ENCODE measurements at regions not wholly inside any gene's neighbourhood (a gene's known extent, or its start where the extent isn't known, plus 50 kb on each side); places are given as distances from the start of the nearest gene placed in this dataset.
A peak's percentile ranks its signal among the peaks of the same experiment; 100 is the strongest.

GRCh38 chr10:43965918-43966570 lies 317.4 kb upstream of the ZNF32 start:
- Histone ChIP-seq H3K4me3 (ENCODE audit: low read length) (no peak overlapping the region), H3K9me2 (replicated peaks; ENCODE audit: insufficient read depth, low read length) (no peaks in the 10 kb centered on the region), H3K4me1 (ENCODE audit: low read length) (no peaks in the 10 kb centered on the region), H3K36me3 (replicated peaks; ENCODE audit: insufficient read depth, low read length) (no peaks in the 10 kb centered on the region), H3K4me2 (ENCODE audit: low read depth, low read length) (no peak overlapping the region), H3K27me3 (replicated peaks; ENCODE audit: insufficient read depth, low read length) (no peaks in the 10 kb centered on the region), H3K9me3 (replicated peaks; ENCODE audit: insufficient read depth, low read length) (no peaks in the 10 kb centered on the region), H3K9ac (ENCODE audit: low read length) (no peak overlapping the region), H2AFZ (ENCODE audit: low read length) (no peak overlapping the region), H3K79me2 (ENCODE audit: low read length) (no peaks in the 10 kb centered on the region), H3K27ac (ENCODE audit: low read length) (no peak overlapping the region), H4K20me1 (ENCODE audit: insufficient read depth, low read length) (no peaks in the 10 kb centered on the region), H3F3A (ENCODE audit: insufficient read depth, low read length) (no peaks in the 10 kb centered on the region)
- DNase-seq = no peak
- TF ChIP-seq EZH2phosphoT487 (IDR thresholded peaks at IDR 0.05; ENCODE audit: low read length) = no peak
- no peak for TF ChIP-seq CTCF (IDR thresholded peaks at IDR 0.05; ENCODE audit: low read length)
- TF ChIP-seq EZH2 (optimal IDR thresholded peaks at IDR 0.05; ENCODE audit: low read depth, low read length) = no peak

GRCh38 chr10:43965033-43965917 lies 316.6 kb upstream of the ZNF32 start:
- Histone ChIP-seq H2AFZ (ENCODE audit: low read length) (no peak overlapping the region), H3K79me2 (ENCODE audit: low read length) (no peaks in the 10 kb centered on the region), H3K4me3 (ENCODE audit: low read length) (no peak overlapping the region), H3K27ac (ENCODE audit: low read length) (no peak overlapping the region), H3K9ac (ENCODE audit: low read length) (no peak overlapping the region), H3K4me1 (ENCODE audit: low read length) (no peaks in the 10 kb centered on the region), H3K36me3 (replicated peaks; ENCODE audit: insufficient read depth, low read length) (no peaks in the 10 kb centered on the region), H3F3A (ENCODE audit: insufficient read depth, low read length) (no peaks in the 10 kb centered on the region), H3K9me2 (replicated peaks; ENCODE audit: insufficient read depth, low read length) (no peaks in the 10 kb centered on the region), H3K27me3 (replicated peaks; ENCODE audit: insufficient read depth, low read length) (no peaks in the 10 kb centered on the region), H3K4me2 (ENCODE audit: low read depth, low read length) (no peak overlapping the region), H4K20me1 (ENCODE audit: insufficient read depth, low read length) (no peaks in the 10 kb centered on the region), H3K9me3 (replicated peaks; ENCODE audit: insufficient read depth, low read length) (no peaks in the 10 kb centered on the region)
- no peak for TF ChIP-seq EZH2phosphoT487 (IDR thresholded peaks at IDR 0.05; ENCODE audit: low read length)
- TF ChIP-seq EZH2 (optimal IDR thresholded peaks at IDR 0.05; ENCODE audit: low read depth, low read length) = no peak
- TF ChIP-seq CTCF (IDR thresholded peaks at IDR 0.05; ENCODE audit: low read length) = no peak
- DNase-seq = peak; percentile 6

- H3K36me3 ChIP-seq (replicated peaks; ENCODE audit: insufficient read depth, low read length) = no peaks in the 10 kb centered on the region
- no peaks in the 10 kb centered on the region for H3K9me2 ChIP-seq (replicated peaks; ENCODE audit: insufficient read depth, low read length)
- no peak for TF ChIP-seq EZH2 (optimal IDR thresholded peaks at IDR 0.05; ENCODE audit: low read depth, low read length)
- TF ChIP-seq CTCF (IDR thresholded peaks at IDR 0.05; ENCODE audit: low read length) = no peak
- no peak for TF ChIP-seq EZH2phosphoT487 (IDR thresholded peaks at IDR 0.05; ENCODE audit: low read length)
- no peaks in the 10 kb centered on the region for H3K27me3 ChIP-seq (replicated peaks; ENCODE audit: insufficient read depth, low read length)
- H3K27ac ChIP-seq (ENCODE audit: low read length) = no peak overlapping the region
- no peak overlapping the region for H2AFZ ChIP-seq (ENCODE audit: low read length)
- H3K9ac ChIP-seq (ENCODE audit: low read length) = no peak overlapping the region
- no peaks in the 10 kb centered on the region for H3K9me3 ChIP-seq (replicated peaks; ENCODE audit: insufficient read depth, low read length)
- H4K20me1 ChIP-seq (ENCODE audit: insufficient read depth, low read length) = no peaks in the 10 kb centered on the region
- no peak overlapping the region for H3K4me2 ChIP-seq (ENCODE audit: low read depth, low read length)
- DNase-seq = no peak
- no peaks in the 10 kb centered on the region for H3K79me2 ChIP-seq (ENCODE audit: low read length)
- H3F3A ChIP-seq (ENCODE audit: insufficient read depth, low read length) = no peaks in the 10 kb centered on the region
- no peak overlapping the region for H3K4me3 ChIP-seq (ENCODE audit: low read length)
- no peaks in the 10 kb centered on the region for H3K4me1 ChIP-seq (ENCODE audit: low read length)
Observed at GRCh38 chr10:43964486-43964885, 315.8 kb upstream of the ZNF32 start.
